ENCODE measurements at regions not wholly inside any gene's neighbourhood (a gene's known extent, or its start where the extent isn't known, plus 50 kb on each side); places are given as distances from the start of the nearest gene placed in this dataset.

- DNase-seq (ENCODE audit: low spot score), result no peak
Observed at GRCh38 chr17:413016-413350, 60.4 kb upstream of the RPH3AL start.

- peak; percentile 64 for DNase-seq (ENCODE audit: low spot score)
Observed at GRCh38 chr17:412211-413015, 59.8 kb upstream of the RPH3AL start.

- no peak for DNase-seq (ENCODE audit: low spot score)
Observed at GRCh38 chr17:411421-412120, 59.0 kb upstream of the RPH3AL start.

- DNase-seq (ENCODE audit: low spot score), result no peak
Observed at GRCh38 chr17:410543-411401, 58.2 kb upstream of the RPH3AL start.

GRCh38 chr17:409848-410542, 57.4 kb upstream of the RPH3AL start:
- DNase-seq (ENCODE audit: low spot score), result peak; percentile 100

GRCh38 chr17:409308-409847, 56.8 kb upstream of the RPH3AL start:
- no peak for DNase-seq (ENCODE audit: low spot score)

GRCh38 chr17:404703-405102, 52.1 kb upstream of the RPH3AL start:
- DNase-seq (ENCODE audit: low spot score), result no peak
